HCT116 (cell line): ENCODE measurements at regions not wholly inside any gene's neighbourhood (a gene's known extent, or its start where the extent isn't known, plus 50 kb on each side); places are given as distances from the start of the nearest gene placed in this dataset.

ENCODE experiments used
- ATAC-seq: fragments of 200-7000 bp; cut with Tn5 transposase; 2 replicates; pipeline ENCODE4 v1.9.1; 2020; ENCODE audit warnings: mild to moderate bottlenecking, moderate library complexity
- BruUV-seq: library from RNA; stranded (reverse); fragments of 400-500 nt; replicated peaks from 2 replicates; lab custom pipeline; 2021; lab: Mats Ljungman, UMichigan
- CTCF ChIA-PET: fragments of 300-600 bp; sonication (Branson Sonifier 250); formaldehyde crosslinking; loops from one replicate; lab custom pipeline; 2021; ENCODE audit warnings: antibody characterized with exemption; lab: Charles Lee
- POLR2A ChIA-PET: fragments of 300-600, 350-600 bp; sonication (Branson Sonifier 250); formaldehyde crosslinking; loops from one replicate; lab custom pipeline; 2021; ENCODE audit warnings: antibody characterized with exemption; lab: Charles Lee
- RAD21 ChIA-PET, 2 experiments: fragments of 300-600 bp; sonication (Branson Sonifier 250); formaldehyde crosslinking; loops; one replicate each; lab custom pipeline; 2023; ENCODE audit warnings: low total read pairs in 2 of 2; ENCODE audit not compliant: uncharacterized antibody in 2 of 2, unreplicated experiment in 2 of 2, low non-redundant PET in 1 of 2; lab: Charles Lee
- DNase-seq: peaks from one replicate; pipeline ENCODE4 v3.0.0-alpha.2; 2010; ENCODE audit warnings: low read depth, low spot score
- H2AFZ ChIP-seq: fragments of 200-600 bp; shearing (Covaris generic), sonication (generic); 2 replicates; pipeline ENCODE4 v1.6.1; 2017; ENCODE audit warnings: low read depth, mixed run types, mixed read lengths, antibody characterized with exemption, low read length; ENCODE audit not compliant: poor library complexity, severe bottlenecking
- H3K27ac ChIP-seq: 2 replicates; pipeline ENCODE4 v1.5.1; 2012; ENCODE audit warnings: low read depth, low read length
- H3K27me3 ChIP-seq: fragments of 200-600 bp; sonication (generic); 2 replicates; pipeline ENCODE4 v1.6.1; 2016; ENCODE audit warnings: mixed run types, low read length, mixed read lengths; ENCODE audit not compliant: insufficient read depth
- H3K36me3 ChIP-seq, 2 experiments: fragments of 200-500 bp in 1 of 2; fragments of 200-600 bp in 1 of 2; sonication (Bioruptor generic) in 1 of 2; sonication (generic) in 1 of 2; 2 replicates each; pipeline versions ENCODE4 v1.5.1 to v1.6.1; 2014 to 2016; ENCODE audit warnings: low read length in 2 of 2, inconsistent platforms in 1 of 2, mixed read lengths in 1 of 2, mixed run types in 1 of 2; ENCODE audit not compliant: insufficient read depth in 2 of 2, control insufficient read depth in 1 of 2
- H3K4me1 ChIP-seq, 2 experiments: fragments of 200-600 bp in 1 of 2; sonication (generic) in 1 of 2; 2 replicates each; pipeline versions ENCODE4 v1.5.1 to v1.6.1; 2012 to 2017; ENCODE audit warnings: low read length in 2 of 2, inconsistent platforms in 1 of 2, mild to moderate bottlenecking in 1 of 2, mixed read lengths in 1 of 2, mixed run types in 1 of 2, moderate library complexity in 1 of 2; ENCODE audit not compliant: insufficient read depth in 2 of 2, control insufficient read depth in 1 of 2
- H3K4me2 ChIP-seq: fragments of 200-600 bp; sonication (generic); 2 replicates; pipeline ENCODE4 v1.6.1; 2017; ENCODE audit warnings: mixed run types, low read length, mixed read lengths
- H3K4me3 ChIP-seq, 2 experiments: fragments of 200-600 bp in 1 of 2; sonication (generic) in 1 of 2; replicated peaks in 1 of 2; 2 replicates each; pipeline ENCODE4 v1.5.1; 2011 to 2016; ENCODE audit warnings: low read length in 2 of 2, control low read depth in 1 of 2, low read depth in 1 of 2, mild to moderate bottlenecking in 1 of 2, mixed read lengths in 1 of 2, mixed run types in 1 of 2
- H3K79me2 ChIP-seq: fragments of 200-600 bp; sonication (generic); 2 replicates; pipeline ENCODE4 v1.6.1; 2017; ENCODE audit warnings: mild to moderate bottlenecking, mixed run types, low read length, moderate library complexity, mixed read lengths; ENCODE audit not compliant: insufficient read depth
- H3K9ac ChIP-seq: fragments of 200-600 bp; sonication (generic); 2 replicates; pipeline ENCODE4 v1.6.1; 2016; ENCODE audit warnings: low read length, mixed read lengths
- H3K9me2 ChIP-seq: fragments of 200-600 bp; sonication (generic), shearing (Covaris generic); 2 replicates; pipeline ENCODE4 v1.6.1; 2017; ENCODE audit warnings: mixed run types, mild to moderate bottlenecking, moderate library complexity; ENCODE audit not compliant: insufficient read depth
- H3K9me3 ChIP-seq, 2 experiments: fragments of 200-500 bp in 1 of 2; fragments of 200-600 bp in 1 of 2; sonication (Bioruptor generic) in 1 of 2; sonication (generic) in 1 of 2; 2 replicates each; pipeline ENCODE4 v1.6.1; 2014 to 2017; ENCODE audit warnings: low read length in 2 of 2, mixed read lengths in 2 of 2, inconsistent platforms in 1 of 2, low read depth in 1 of 2, mild to moderate bottlenecking in 1 of 2, mixed run types in 1 of 2, moderate library complexity in 1 of 2; ENCODE audit not compliant: control insufficient read depth in 1 of 2, insufficient read depth in 1 of 2
- H4K20me1 ChIP-seq: fragments of 200-600 bp; sonication (generic), shearing (Covaris generic); 2 replicates; pipeline ENCODE4 v1.6.1; 2017; ENCODE audit warnings: mixed run types, mild to moderate bottlenecking, moderate library complexity; ENCODE audit not compliant: insufficient read depth
- EZH2phosphoT487 ChIP-seq: fragments of 200-600 bp; IDR thresholded peaks from 2 replicates; pipeline ENCODE4 v1.6.1; 2018; ENCODE audit warnings: antibody characterized with exemption, borderline replicate concordance
- FOSL1 ChIP-seq: IDR thresholded peaks from 2 replicates; pipeline ENCODE4 v1.6.1; 2012; ENCODE audit warnings: low read depth
- REST ChIP-seq: IDR thresholded peaks from 2 replicates; pipeline ENCODE4 v1.6.1; 2012; ENCODE audit warnings: low read depth
- intact Hi-C: fragments of 100-400 bp; cut with micrococcal nuclease; formaldehyde crosslinking; loops from 2 replicates; pipeline ENCODE4 v1.10.0; 2022

DNA sequence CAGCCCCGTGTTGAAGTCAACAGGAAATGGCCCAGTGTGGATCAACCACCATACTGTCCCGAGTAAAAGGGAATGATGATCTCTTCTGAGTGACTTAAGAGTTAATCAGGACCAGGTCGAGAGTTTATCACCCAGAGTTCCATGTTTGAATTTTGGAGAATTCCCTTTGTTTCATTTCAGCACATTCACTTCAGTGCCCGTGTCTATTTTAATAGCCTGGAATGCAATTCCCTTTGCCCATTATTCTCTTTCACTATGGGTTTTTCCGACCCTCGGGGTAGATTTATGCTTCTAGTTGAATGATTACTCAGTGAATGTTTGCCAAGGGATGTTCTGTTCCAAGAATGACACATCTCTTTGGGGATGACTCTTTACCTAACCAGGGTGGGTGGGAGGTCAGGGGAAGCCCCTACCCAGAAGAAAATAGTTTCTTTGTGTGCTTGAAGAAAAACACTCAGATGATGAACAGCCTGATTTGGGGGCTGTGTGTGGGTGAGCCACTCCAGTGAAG, 594.9 kb downstream of the INHBA start:
- POLR2A ChIA-PET, result interaction anchor here (1.2 kb wide), 1 partner anchor 8 kb away, joined by 4 read pairs; no protein-coding TSS in a partner anchor
- CTCF ChIA-PET, result interaction anchor here (1.0 kb wide), 1 partner anchor 86 kb away, joined by 3 read pairs; no protein-coding TSS in a partner anchor

More for the DNA sequence above, 594.9 kb downstream of the INHBA start:
- H3K27me3 ChIP-seq, result no peaks in the 10 kb centered on the region
- H3K9ac ChIP-seq, result no peak overlapping the region
- H4K20me1 ChIP-seq, result no peaks in the 10 kb centered on the region
- ATAC-seq, result no peak
- peak overlapping the region in 1 of 2 experiments; percentile 20; a peak in 1 of 4 replicates for H3K4me3 ChIP-seq
- H3K36me3 ChIP-seq, result no peaks in the 10 kb centered on the region
- H3K9me2 ChIP-seq, result no peaks in the 10 kb centered on the region
- H3K4me2 ChIP-seq, result peak overlapping the region; percentile 72
- peak overlapping the region; percentile 38 for H2AFZ ChIP-seq
- no TSS peak for BruUV-seq
- TF ChIP-seq EZH2phosphoT487 (no peak), REST (no peak), FOSL1 (0 out of 2 replicates have a peak, but pooled peaks have one; percentile 17)
- intact Hi-C loops, result no loop called here
- H3K4me1 ChIP-seq, result peaks cover 8 to 19% of the 10 kb centered on the region in 2 experiments; a peak in 3 of 4 replicates
- H3K9me3 ChIP-seq, result no peaks in the 10 kb centered on the region
- RAD21 ChIA-PET, result no interaction called here
- DNase-seq, result no peak
- H3K79me2 ChIP-seq, result no peaks in the 10 kb centered on the region
- H3K27ac ChIP-seq, result peak overlapping the region; percentile 16; the same call in 1 of the 2 replicates
